IMR-90 (cell line): ENCODE measurements at regions not wholly inside any gene's neighbourhood (a gene's known extent, or its start where the extent isn't known, plus 50 kb on each side); places are given as distances from the start of the nearest gene placed in this dataset.

Experiments used
- ATAC-seq: fragments of 200-7000 bp; cut with Tn5 transposase; 2 replicates; pipeline ENCODE4 v1.9.1; 2020; ENCODE audit warnings: low read depth, mild to moderate bottlenecking, moderate library complexity
- BruUV-seq: library from RNA; stranded (reverse); fragments of 400-500 nt; replicated peaks from 2 replicates; lab custom pipeline; 2021; lab: Mats Ljungman, UMichigan
- CTCF ChIA-PET: fragments of 300-600 bp; formaldehyde crosslinking; extraction: SDS; loops from one replicate; lab custom pipeline; 2021; ENCODE audit warnings: antibody characterized with exemption; lab: Yijun Ruan, JAX
- POLR2A ChIA-PET: fragments of 300-600 bp; sonication (Branson Sonifier 250); formaldehyde crosslinking; loops from one replicate; lab custom pipeline; 2022; ENCODE audit warnings: antibody characterized with exemption; ENCODE audit not compliant: unreplicated experiment; lab: Charles Lee
- DNase-seq: peaks from one replicate; pipeline ENCODE4 v3.0.0; 2013
- H2AFZ ChIP-seq: replicated peaks from 2 replicates; pipeline ENCODE3; 2013; ENCODE audit warnings: low read length, mild to moderate bottlenecking; ENCODE audit not compliant: poor library complexity
- H2AK5ac ChIP-seq: 2 replicates; pipeline ENCODE4 v1.6.1; 2013; ENCODE audit warnings: low read depth, low read length, inconsistent platforms
- H2AK9ac ChIP-seq: replicated peaks from 2 replicates; pipeline ENCODE3; 2013; ENCODE audit warnings: mild to moderate bottlenecking, low read depth, low read length, moderate library complexity; ENCODE audit not compliant: poor library complexity
- H2BK120ac ChIP-seq: 2 replicates; pipeline ENCODE4 v1.6.1; 2013; ENCODE audit warnings: low read depth, low read length, inconsistent platforms
- H2BK15ac ChIP-seq: 3 replicates; pipeline ENCODE4 v1.6.1; 2013; ENCODE audit warnings: low read depth, low read length, inconsistent platforms
- H2BK20ac ChIP-seq: 2 replicates; pipeline ENCODE4 v1.6.1; 2013; ENCODE audit warnings: low read depth, mild to moderate bottlenecking, inconsistent platforms, low read length, moderate library complexity
- H2BK5ac ChIP-seq: 2 replicates; pipeline ENCODE4 v1.6.1; 2013; ENCODE audit warnings: mild to moderate bottlenecking, low read depth, low read length, inconsistent platforms; ENCODE audit not compliant: poor library complexity, severe bottlenecking
- H3K14ac ChIP-seq: replicated peaks from 2 replicates; pipeline ENCODE4 v1.6.1; 2013; ENCODE audit warnings: low read depth, low read length, inconsistent platforms
- H3K18ac ChIP-seq: 2 replicates; pipeline ENCODE4 v1.6.1; 2013; ENCODE audit warnings: low read depth, low read length, control low read depth
- H3K23ac ChIP-seq: 2 replicates; pipeline ENCODE4 v1.6.1; 2013; ENCODE audit warnings: low read depth, low read length, inconsistent platforms
- H3K27ac ChIP-seq: 2 replicates; pipeline ENCODE4 v1.5.1; 2013; ENCODE audit warnings: mild to moderate bottlenecking, control low read depth, low read length; ENCODE audit not compliant: insufficient read depth
- H3K27me3 ChIP-seq: 2 replicates; pipeline ENCODE4 v1.6.1; 2013; ENCODE audit warnings: low read length; ENCODE audit not compliant: control insufficient read depth, insufficient read depth
- H3K36me3 ChIP-seq: 2 replicates; pipeline ENCODE4 v1.6.1; 2013; ENCODE audit warnings: low read length, mixed read lengths; ENCODE audit not compliant: control insufficient read depth, insufficient read depth
- H3K4ac ChIP-seq: 2 replicates; pipeline ENCODE4 v1.6.1; 2013; ENCODE audit warnings: low read depth, low read length, inconsistent platforms
- H3K4me1 ChIP-seq: 2 replicates; pipeline ENCODE4 v1.6.1; 2013; ENCODE audit warnings: low read length, mixed read lengths; ENCODE audit not compliant: control insufficient read depth, insufficient read depth
- H3K4me2 ChIP-seq: 2 replicates; pipeline ENCODE4 v1.6.1; 2013; ENCODE audit warnings: low read depth, mild to moderate bottlenecking, control low read depth, low read length, moderate library complexity
- H3K4me3 ChIP-seq: 2 replicates; pipeline ENCODE4 v1.5.1; 2013; ENCODE audit warnings: low read depth, mild to moderate bottlenecking, control low read depth, low read length, moderate library complexity; ENCODE audit not compliant: insufficient read depth
- H3K56ac ChIP-seq: 2 replicates; pipeline ENCODE4 v1.6.1; 2013; ENCODE audit warnings: low read length, inconsistent platforms; ENCODE audit not compliant: insufficient read depth; ENCODE audit errors: extremely low read depth
- H3K79me1 ChIP-seq, 2 experiments: 2 replicates each; pipeline ENCODE4 v1.6.1; 2013; ENCODE audit warnings: low read length in 2 of 2, inconsistent platforms in 1 of 2, low read depth in 1 of 2
- H3K9ac ChIP-seq: 2 replicates; pipeline ENCODE4 v1.6.1; 2013; ENCODE audit warnings: low read depth, low read length, control low read depth
- H3K9me1 ChIP-seq: 2 replicates; pipeline ENCODE4 v1.6.1; 2013; ENCODE audit warnings: low read length, inconsistent platforms; ENCODE audit not compliant: insufficient read depth
- H3K9me3 ChIP-seq: 2 replicates; pipeline ENCODE4 v1.6.1; 2013; ENCODE audit warnings: low read length; ENCODE audit not compliant: control insufficient read depth, insufficient read depth
- H4K20me1 ChIP-seq: 2 replicates; pipeline ENCODE4 v1.6.1; 2013; ENCODE audit warnings: low read length, inconsistent platforms; ENCODE audit not compliant: insufficient read depth
- H4K5ac ChIP-seq: 2 replicates; pipeline ENCODE4 v1.6.1; 2013; ENCODE audit warnings: mild to moderate bottlenecking, low read depth, low read length, control low read depth
- H4K8ac ChIP-seq, 2 experiments: 2 replicates each; pipeline ENCODE4 v1.6.1; 2013; ENCODE audit warnings: low read depth in 2 of 2, low read length in 2 of 2, control low read depth in 1 of 2, inconsistent platforms in 1 of 2
- H4K91ac ChIP-seq: 2 replicates; pipeline ENCODE4 v1.6.1; 2013; ENCODE audit warnings: low read depth, low read length, inconsistent platforms; ENCODE audit not compliant: insufficient read depth
- MAFK ChIP-seq: IDR thresholded peaks from 2 replicates; pipeline ENCODE4 v1.6.1; 2012; ENCODE audit warnings: low read depth, low read length, improper control_type of control experiment
- RFX5 ChIP-seq: IDR thresholded peaks from 2 replicates; pipeline ENCODE4 v1.8.0; 2012; ENCODE audit warnings: low read depth, mild to moderate bottlenecking, low read length, moderate library complexity
- WGBS, 2 experiments: methylation state at CpG; one replicate each; pipeline versions ENCODE4 v1.1.5 to v1.1.7; 2013; ENCODE audit warnings: missing lambda C conversion rate in 2 of 2; ENCODE audit not compliant: insufficient read length in 1 of 2; ENCODE audit errors: extremely low coverage in 2 of 2; 5-methylcytosine and 5-hydroxymethylcytosine counted together
- dilution Hi-C: fragments of 300-500 bp; cut with HindIII; formaldehyde crosslinking; loops from one replicate; pipeline ENCODE4 v1.14.3; 2018; ENCODE audit warnings: low sequenced_read_pairs; ENCODE audit not compliant: unreplicated experiment
- in situ Hi-C: fragments of 300-500 bp; cut with MboI; formaldehyde crosslinking; loops from 3 replicates; pipeline ENCODE4 v1.14.3; 2019; ENCODE audit warnings: low sequenced_read_pairs, inconsistent platforms, mixed read lengths
- intact Hi-C: fragments of 100-400 bp; cut with micrococcal nuclease; formaldehyde crosslinking; loops from 2 replicates; pipeline ENCODE4 v1.10.0; 2022

DNA sequence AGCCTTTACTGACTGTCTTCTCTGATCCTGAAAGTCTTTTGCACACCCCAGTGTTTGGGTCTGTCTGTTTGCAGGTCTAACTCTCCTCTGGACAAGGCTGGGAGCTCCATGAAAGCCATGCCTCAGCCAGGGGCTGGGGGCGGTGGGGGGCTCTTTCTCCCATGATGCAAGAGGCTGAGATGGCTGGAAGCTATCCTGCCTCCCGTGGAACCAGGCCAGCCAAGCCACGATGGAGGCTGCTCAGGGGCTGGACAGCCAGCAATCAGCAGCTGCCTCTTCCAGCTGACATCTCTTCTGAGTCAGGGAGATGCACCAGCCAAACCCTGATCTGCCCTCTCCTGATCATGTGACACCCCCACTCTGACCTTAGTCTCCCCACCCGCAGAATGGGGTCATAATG is 154.0 kb downstream of the BARX1 start:
- Histone ChIP-seq H2BK120ac (no peak overlapping the region), H2BK5ac (no peak overlapping the region), H3K4me3 (no peak overlapping the region), H3K4me2 (no peak overlapping the region), H3K9ac (no peak overlapping the region), H2AK9ac (no peak overlapping the region), H4K20me1 (no peaks in the 10 kb centered on the region), H4K5ac (no peak overlapping the region), H3K9me3 (no peaks in the 10 kb centered on the region), H3K14ac (no peak overlapping the region), H3K18ac (no peak overlapping the region), H3K79me1 (no peaks in the 10 kb centered on the region), H3K4ac (no peak overlapping the region), H2BK20ac (no peak overlapping the region), H4K91ac (no peak overlapping the region), H4K8ac (no peak overlapping the region), H3K36me3 (no peaks in the 10 kb centered on the region), H3K9me1 (no peaks in the 10 kb centered on the region), H3K27me3 (no peaks in the 10 kb centered on the region), H2AFZ (no peak overlapping the region), H3K4me1 (no peaks in the 10 kb centered on the region), H3K27ac (no peak overlapping the region), H2BK15ac (no peak overlapping the region), H2AK5ac (no peak overlapping the region), H3K23ac (no peak overlapping the region), H3K56ac (no peak overlapping the region)
- no peak for DNase-seq
- intact Hi-C loops = no loop called here
- ChIA-PET CTCF (no interaction called here), POLR2A (no interaction called here)
- BruUV-seq = no TSS peak
- in situ Hi-C loops = no loop called here
- no peak for TF ChIP-seq MAFK
- TF ChIP-seq RFX5 = no peak
- whole genome bisulfite sequencing, 2 experiments = 25% methylated on average over 3 of the region's 4 CpGs; no CpG with 5 or more reads in 1 of the 2 experiments
- ATAC-seq = no peak
- dilution Hi-C loops = no loop called here
